ENCODE measurements at regions not wholly inside any gene's neighbourhood (a gene's known extent, or its start where the extent isn't known, plus 50 kb on each side); places are given as distances from the start of the nearest gene placed in this dataset.

- WGBS (ENCODE audit: insufficient coverage), result 95% methylated on average over 3 of the region's 4 CpGs
- no peaks in the 10 kb centered on the region for H3K4me1 Mint-ChIP-seq
- Histone ChIP-seq H3K27me3 (replicated peaks in 1 of 4; ENCODE audit: control extremely low read depth in 1 of 4, control insufficient read depth in 3 of 4, insufficient read depth in 4 of 4, low read length in 3 of 4) (no peaks in the 10 kb centered on the region), H3K9me3 (ENCODE audit: control extremely low read depth in 1 of 3, control insufficient read depth in 2 of 3, insufficient read depth in 1 of 3, low read length in 2 of 3) (no peaks in the 10 kb centered on the region), H3K36me3 (replicated peaks in 1 of 2; ENCODE audit: control extremely low read depth in 1 of 2, control insufficient read depth in 1 of 2, extremely low read depth in 1 of 2, insufficient read depth in 2 of 2, low read length in 1 of 2) (no peaks in the 10 kb centered on the region), H3K27ac (ENCODE audit: low read length in 2 of 2) (no peak overlapping the region), H3K4me2 (replicated peaks; ENCODE audit: low read depth, low read length, poor library complexity, severe bottlenecking) (no peak overlapping the region), H4K20me1 (ENCODE audit: control insufficient read depth, insufficient read depth, low read length, poor library complexity, severe bottlenecking) (no peaks in the 10 kb centered on the region), H3K4me1 (ENCODE audit: control insufficient read depth in 2 of 2, insufficient read depth in 2 of 2, low read length in 2 of 2) (no peaks in the 10 kb centered on the region), H2AFZ (ENCODE audit: insufficient read depth, low read depth, low read length, poor library complexity, severe bottlenecking) (no peak overlapping the region), H3K4me3 (ENCODE audit: control extremely low read depth in 1 of 5, extremely low read depth in 1 of 5, insufficient read depth in 1 of 5, low read depth in 2 of 5, low read length in 4 of 5) (no peak overlapping the region), H3K79me2 (ENCODE audit: control insufficient read depth, insufficient read depth, low read length) (no peaks in the 10 kb centered on the region), H3K9ac (ENCODE audit: low read length) (no peak overlapping the region)
- no peak overlapping the region for H3K4me3 Mint-ChIP-seq
- CTCF ChIA-PET, result no interaction called here
- no peak overlapping the region for H3K27ac Mint-ChIP-seq
- TF ChIP-seq EZH2 (IDR thresholded peaks at IDR 0.05; ENCODE audit: borderline replicate concordance, insufficient read depth, low read depth, low read length, poor library complexity, severe bottlenecking) (no peak), CTCF (IDR thresholded peaks at IDR 0.05) (no peak)
- no peak for DNase-seq
- intact Hi-C loops (cut with micrococcal nuclease), result no loop called here
- POLR2A ChIA-PET, result no interaction called here
- H3K9me3 Mint-ChIP-seq (ENCODE audit: insufficient read depth), result no peaks in the 10 kb centered on the region
- no peak for ATAC-seq (ENCODE audit: low read depth)
- no peaks in the 10 kb centered on the region for H3K27me3 Mint-ChIP-seq
These were observed 745.1 kb downstream of the LTN1 start for GRCh38 chr21:28247454-28248020.

- Histone ChIP-seq H3K36me3 (replicated peaks in 1 of 2; ENCODE audit: control extremely low read depth in 1 of 2, control insufficient read depth in 1 of 2, extremely low read depth in 1 of 2, insufficient read depth in 2 of 2, low read length in 1 of 2) (no peaks in the 10 kb centered on the region), H3K9me3 (ENCODE audit: control extremely low read depth in 1 of 3, control insufficient read depth in 2 of 3, insufficient read depth in 1 of 3, low read length in 2 of 3) (no peaks in the 10 kb centered on the region), H3K4me3 (ENCODE audit: control extremely low read depth in 1 of 5, extremely low read depth in 1 of 5, insufficient read depth in 1 of 5, low read depth in 2 of 5, low read length in 4 of 5) (no peak overlapping the region), H3K27ac (ENCODE audit: low read length in 2 of 2) (no peak overlapping the region), H3K9ac (ENCODE audit: low read length) (no peak overlapping the region), H3K79me2 (ENCODE audit: control insufficient read depth, insufficient read depth, low read length) (no peaks in the 10 kb centered on the region), H2AFZ (ENCODE audit: insufficient read depth, low read depth, low read length, poor library complexity, severe bottlenecking) (no peak overlapping the region), H4K20me1 (ENCODE audit: control insufficient read depth, insufficient read depth, low read length, poor library complexity, severe bottlenecking) (no peaks in the 10 kb centered on the region), H3K27me3 (replicated peaks in 1 of 4; ENCODE audit: control extremely low read depth in 1 of 4, control insufficient read depth in 3 of 4, insufficient read depth in 4 of 4, low read length in 3 of 4) (no peaks in the 10 kb centered on the region), H3K4me2 (replicated peaks; ENCODE audit: low read depth, low read length, poor library complexity, severe bottlenecking) (no peak overlapping the region), H3K4me1 (ENCODE audit: control insufficient read depth in 2 of 2, insufficient read depth in 2 of 2, low read length in 2 of 2) (no peaks in the 10 kb centered on the region)
- Mint-ChIP-seq H3K9me3 (ENCODE audit: insufficient read depth) (no peaks in the 10 kb centered on the region), H3K4me3 (no peak overlapping the region), H3K27me3 (no peaks in the 10 kb centered on the region), H3K27ac (no peak overlapping the region), H3K4me1 (no peaks in the 10 kb centered on the region)
- no peak for ATAC-seq (ENCODE audit: low read depth)
- no peak for DNase-seq
- CTCF ChIA-PET, result no interaction called here
- POLR2A ChIA-PET, result no interaction called here
- TF ChIP-seq CTCF (IDR thresholded peaks at IDR 0.05) (no peak), EZH2 (IDR thresholded peaks at IDR 0.05; ENCODE audit: borderline replicate concordance, insufficient read depth, low read depth, low read length, poor library complexity, severe bottlenecking) (no peak)
- 80% methylated on average over 1 of the region's 2 CpGs for WGBS (ENCODE audit: insufficient coverage)
- intact Hi-C loops (cut with micrococcal nuclease), result no loop called here
These were observed 752.1 kb downstream of the LTN1 start for GRCh38 chr21:28240586-28240985.
